ENCODE measurements at regions not wholly inside any gene's neighbourhood (a gene's known extent, or its start where the extent isn't known, plus 50 kb on each side); places are given as distances from the start of the nearest gene placed in this dataset.
A peak's percentile ranks its signal among the peaks of the same experiment; 100 is the strongest.
"Not testable (repeated sequence)": the region's sequence is repeated elsewhere in the genome, so short reads cannot be mapped to it uniquely, and the experiment has no call there.

DNA sequence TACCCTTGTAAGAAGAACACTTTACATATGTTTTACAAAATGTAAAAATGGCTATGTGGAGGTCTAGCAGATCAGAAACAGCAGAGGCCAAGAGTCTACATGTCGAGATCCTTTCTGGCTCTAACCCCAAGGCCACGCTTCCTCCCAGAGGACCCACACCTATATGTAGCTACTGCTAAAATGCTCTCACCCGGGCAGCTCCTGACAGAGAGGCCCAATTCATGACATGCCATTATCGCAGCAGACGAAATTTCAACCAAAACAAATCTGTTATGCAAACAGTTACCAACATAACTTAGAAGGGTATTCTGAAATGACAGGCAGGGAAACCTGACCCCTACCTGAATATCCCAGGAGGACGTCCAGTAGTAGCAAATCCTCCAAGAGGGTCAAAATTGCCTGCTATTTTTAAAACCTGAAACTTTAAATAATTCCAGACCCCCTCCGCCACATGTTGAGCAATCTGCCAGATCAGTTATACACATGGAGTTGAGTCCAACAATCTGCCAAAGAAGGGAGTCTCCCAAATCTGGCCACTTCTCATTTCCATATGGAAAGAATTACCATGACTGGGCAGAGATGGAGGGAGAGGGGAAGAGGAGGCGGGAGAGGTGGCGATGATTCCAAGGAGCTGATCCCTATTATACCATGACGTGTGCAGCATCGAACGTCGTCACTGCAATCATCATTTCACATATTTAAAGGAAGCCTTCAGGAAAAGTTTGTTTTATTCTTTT is 192.9 kb upstream of the TBL1X start:
- no peak for DNase-seq

- DNase-seq, result no peak
Observed at GRCh38 chrX:9273744-9274143, 191.1 kb upstream of the TBL1X start.

DNA sequence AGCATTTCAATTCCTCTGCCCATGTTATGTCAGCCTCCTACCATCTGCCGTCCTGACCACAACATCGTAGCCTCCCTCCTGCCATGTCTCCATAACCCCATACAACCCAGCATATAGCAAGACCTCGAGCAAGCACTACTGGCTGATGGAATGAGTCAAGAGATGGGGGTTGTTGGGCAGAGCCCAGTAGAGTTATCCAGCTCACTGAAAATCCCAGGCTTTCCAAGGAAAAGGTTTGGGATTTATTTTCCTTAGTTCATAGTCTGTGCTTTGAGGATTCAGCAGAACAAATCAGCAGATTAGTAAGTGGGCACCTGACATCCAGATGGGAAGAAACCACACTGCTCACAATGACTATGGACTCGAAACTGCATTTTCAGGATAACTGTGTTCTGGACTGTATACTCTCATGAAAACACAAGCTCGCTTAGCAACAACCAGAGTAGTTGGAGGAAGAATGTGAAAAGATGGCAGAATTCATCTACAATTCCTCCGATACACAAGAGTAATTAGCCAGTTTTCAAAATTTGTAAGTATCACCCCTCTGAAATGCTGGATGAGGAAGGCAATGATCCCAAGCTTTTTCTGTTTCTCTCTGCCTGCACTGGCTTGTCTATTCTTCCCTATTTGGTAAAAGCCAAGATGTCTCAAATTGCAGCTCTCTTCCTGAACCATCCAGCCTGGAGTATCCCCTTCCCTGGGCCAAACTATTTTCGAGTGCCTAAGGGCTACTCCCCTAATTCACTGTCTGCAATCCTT is 186.2 kb upstream of the TBL1X start:
- DNase-seq, result no peak

- peak in 1 of 5 donors; percentile 58 for DNase-seq
Observed at GRCh38 chrX:9279234-9279544, 185.7 kb upstream of the TBL1X start.

GRCh38 chrX:9280831-9281230 is 184.0 kb upstream of the TBL1X start:
- DNase-seq, result no peak

DNA sequence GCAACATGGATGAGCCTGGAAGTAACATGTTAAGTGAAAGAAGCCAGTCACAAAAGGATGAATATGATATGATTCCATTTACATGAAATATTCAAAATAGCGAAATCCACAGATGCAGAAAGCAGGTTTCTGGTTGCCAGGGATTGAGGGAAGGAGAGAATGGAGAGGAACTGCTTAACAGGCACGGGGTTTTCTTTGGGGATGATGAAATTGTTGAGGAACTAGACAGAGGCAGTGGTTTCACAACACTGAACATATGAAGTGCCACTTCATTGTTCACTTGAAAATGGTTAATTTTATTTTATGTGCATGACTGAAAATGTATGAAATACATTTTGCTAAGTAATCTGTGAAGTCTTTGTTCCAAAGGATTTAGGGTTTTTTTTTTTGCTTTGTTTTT is 182.5 kb upstream of the TBL1X start:
- peak in 1 of 5 donors; percentile 14 for DNase-seq

DNA sequence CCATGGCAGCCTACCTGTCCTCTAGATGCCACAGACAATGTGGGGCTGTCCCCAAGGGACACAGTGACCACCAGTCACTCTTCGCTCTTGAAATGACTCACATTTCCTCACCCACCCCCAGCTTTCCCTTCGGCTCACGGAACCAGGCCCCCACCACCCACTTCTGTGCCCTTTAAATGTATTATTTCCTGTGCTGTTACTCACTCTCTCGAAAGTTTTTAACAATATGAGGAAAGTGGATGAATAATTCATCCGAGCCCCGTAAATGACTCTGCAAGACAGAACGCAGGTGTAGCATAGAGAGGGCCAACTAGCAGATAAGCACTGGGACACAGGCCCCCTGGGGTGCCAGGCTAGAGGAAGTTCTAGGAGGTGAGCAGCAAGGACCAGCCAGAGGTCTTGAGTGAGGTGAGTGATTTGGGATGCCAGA is 179.5 kb upstream of the TBL1X start:
- peak in 1 of 5 donors; percentile 60 for DNase-seq

- DNase-seq, result no peak
Observed at GRCh38 chrX:9286234-9286633, 178.6 kb upstream of the TBL1X start.

DNA sequence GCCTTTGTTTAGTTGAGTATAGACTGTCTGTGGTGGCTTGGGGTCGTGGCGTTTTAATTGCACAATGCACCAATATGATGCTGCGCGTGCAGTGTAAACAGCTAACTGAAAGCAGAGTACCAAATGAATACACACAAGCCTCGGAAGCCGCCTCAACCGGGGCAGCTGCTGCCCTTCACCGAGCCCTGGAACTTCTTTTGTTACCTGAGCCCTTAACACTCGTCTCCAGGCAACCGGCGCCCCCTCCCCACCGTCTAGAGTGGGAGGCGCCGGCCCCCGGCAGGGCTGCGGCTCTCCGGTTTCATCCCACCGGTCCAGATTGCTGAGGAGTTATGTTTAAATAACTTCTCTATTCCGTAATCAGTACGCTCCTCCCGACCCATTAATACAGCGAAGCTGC is 173.2 kb upstream of the TBL1X start:
- no peak for DNase-seq

DNA sequence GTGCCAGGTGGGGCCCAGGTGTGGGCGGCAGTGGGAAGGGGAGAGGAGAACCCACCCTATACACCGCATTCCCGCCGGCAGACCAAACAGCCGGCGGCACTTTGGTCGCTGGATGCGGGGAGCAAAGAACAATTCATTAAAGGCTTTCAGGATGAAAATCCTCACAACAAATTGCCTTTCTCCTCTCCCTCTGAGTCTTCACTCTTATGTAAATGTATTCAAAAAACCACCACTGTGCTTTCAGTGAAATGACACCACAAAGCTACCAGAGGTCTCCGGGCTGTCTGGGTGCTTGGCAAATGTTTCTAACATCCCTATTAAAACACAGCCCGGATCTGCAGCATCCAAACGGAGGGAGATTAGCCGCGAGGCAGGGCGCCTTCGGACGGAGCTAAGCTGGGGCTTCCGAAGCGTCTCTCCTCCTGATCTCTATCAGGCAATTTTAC is 171.8 kb upstream of the TBL1X start:
- no peak for DNase-seq

- DNase-seq, result no peak
Observed at GRCh38 chrX:9293903-9294302, 171.0 kb upstream of the TBL1X start.

- no peak for DNase-seq
Observed at GRCh38 chrX:9295551-9295950, 169.3 kb upstream of the TBL1X start.

- DNase-seq, result no peak
Observed at GRCh38 chrX:9298221-9298620, 166.6 kb upstream of the TBL1X start.

DNA sequence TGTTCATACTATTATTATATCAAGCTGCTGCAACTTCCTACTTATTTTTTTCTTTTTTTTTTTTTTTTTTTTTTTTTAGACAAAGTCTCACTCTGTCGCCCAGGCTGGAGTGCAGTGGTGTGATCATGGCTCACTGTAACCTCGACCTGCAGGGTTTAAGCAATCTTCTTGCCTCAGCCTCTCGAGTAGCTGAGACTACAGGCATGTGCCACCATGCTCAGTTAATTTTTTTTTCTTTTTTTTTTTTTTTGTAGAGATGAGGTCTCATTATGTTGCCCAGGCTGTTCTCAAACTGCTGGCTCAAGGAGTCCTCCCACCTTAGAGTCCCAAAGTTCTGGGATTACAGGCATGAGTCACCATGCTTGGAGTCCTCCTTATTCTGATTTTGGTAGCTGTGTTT is 165.2 kb upstream of the TBL1X start:
- DNase-seq, result not testable (repeated sequence)

DNA sequence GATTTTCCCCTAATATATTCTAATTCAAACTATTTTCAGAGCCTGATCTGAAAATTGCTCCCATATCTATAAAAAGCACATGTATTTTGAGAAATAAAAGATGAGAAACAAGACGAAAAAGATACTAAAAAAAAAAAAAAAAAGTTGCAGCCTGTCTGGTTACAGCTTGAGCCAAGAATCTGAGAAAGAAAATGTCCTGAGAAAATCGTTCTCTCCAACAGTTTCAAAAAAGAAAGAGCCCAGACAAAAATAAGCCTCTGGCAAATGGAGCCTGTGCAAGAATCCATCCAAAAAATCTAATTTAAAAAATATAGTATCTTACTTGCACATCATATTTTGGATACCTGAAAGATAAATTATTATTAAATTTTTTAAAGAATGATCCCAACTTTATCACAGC is 163.0 kb upstream of the TBL1X start:
- no peak for DNase-seq

DNA sequence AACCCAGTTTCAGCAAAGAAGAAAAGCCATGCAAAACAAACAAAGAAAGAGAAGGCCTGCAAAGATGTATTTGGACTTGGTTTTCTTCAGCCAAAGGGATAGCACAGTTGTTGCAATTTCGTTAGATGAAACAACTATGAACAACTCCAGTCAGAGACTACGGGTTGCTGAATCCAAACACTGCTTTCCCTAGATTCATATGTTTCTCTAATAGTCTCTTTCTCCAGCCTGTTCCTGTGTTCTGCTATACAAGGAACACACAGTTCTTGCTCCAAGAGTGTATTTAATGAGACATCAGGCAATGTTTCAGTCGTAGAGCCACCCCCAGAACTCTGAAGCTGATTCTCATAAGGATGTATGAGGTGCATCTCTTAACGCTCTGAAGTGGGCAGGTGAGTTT is 162.5 kb upstream of the TBL1X start:
- DNase-seq, result no peak

DNA sequence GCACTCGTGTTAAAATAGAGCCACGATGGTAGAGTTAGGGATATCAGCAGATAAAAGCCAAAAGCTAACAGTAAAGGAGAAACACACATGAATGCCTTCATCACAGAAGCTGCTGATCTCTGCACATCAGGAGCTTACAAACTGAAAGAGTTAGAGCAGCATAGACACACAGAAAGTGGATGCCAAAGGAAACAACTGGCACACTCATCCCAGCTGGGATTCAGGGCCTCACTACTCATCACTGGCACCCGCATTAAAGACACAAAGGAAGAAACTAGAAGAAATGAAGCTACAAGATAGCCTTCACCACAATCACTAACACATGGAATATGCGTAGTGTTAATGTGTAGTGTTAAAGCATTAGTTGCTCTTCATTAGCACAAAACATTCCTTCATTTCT is 156.4 kb upstream of the TBL1X start:
- DNase-seq, result no peak

- no peak for DNase-seq
Observed at GRCh38 chrX:9310616-9311015, 154.2 kb upstream of the TBL1X start.

GRCh38 chrX:9311421-9312160 is 153.3 kb upstream of the TBL1X start:
- no peak for DNase-seq

DNA sequence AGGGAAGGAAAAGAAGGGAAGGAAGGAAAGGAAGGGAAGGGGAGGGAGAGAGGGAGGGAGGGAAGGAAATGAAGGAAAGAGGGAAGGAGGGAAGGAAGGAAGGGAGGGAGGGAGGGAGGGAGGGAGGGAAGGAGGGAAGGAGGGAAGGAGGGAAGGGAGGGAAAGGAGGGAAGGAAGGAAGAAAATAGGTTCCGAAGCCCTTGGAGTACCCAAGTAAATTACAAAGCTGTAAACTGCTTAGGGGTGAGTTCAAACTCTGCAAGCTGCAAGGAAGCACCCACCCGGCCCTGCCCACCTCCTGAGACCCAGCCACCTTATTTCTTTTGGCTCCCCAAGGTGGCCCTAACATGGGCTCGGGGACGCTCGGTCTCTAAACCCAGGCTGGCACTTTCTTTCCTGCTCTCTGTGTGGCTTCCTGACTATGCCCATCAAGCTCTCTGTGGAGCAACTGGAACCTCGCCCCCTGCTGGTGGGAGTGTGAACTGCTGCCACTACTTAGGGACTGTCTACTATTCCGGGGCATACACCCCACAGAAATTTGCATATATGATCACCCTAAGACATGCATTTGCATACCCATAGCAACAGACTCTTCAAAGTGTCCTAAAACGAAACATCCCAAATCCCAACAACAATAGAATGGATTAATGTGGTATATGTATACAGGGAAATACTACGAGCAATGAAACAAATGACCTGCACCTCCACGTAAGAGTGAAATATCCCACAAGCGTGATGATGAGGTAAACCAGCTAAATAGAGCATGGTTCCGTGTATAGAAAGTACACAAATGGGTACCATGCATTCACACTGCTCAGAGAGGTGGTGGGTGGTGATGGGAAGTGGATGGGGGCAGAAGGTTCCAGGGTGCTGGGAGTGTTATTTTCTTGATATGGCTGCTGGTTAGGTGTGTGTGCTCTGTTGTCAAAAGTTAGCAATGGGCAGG is 151.7 kb upstream of the TBL1X start:
- peak; percentile 30 to 72 (median 49) for DNase-seq

DNA sequence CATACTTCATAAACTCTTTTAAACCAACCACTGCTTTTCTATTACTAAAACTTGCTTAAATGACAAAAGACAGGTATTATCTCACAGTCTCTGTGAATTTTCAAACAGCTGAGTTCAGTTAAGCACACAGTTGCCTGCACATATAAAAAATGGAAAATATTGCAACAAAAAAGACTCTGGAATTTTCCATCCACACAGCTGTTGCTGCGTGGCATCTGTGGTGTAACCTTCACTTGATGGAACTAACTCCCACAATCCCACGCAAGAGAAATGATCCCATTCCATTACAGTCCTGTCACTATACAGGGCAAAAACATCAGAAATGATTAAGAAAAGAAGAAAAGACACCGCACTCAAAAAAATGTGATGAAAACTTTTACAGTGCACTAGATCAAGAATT is 149.8 kb upstream of the TBL1X start:
- no peak for DNase-seq

- no peak for DNase-seq
Observed at GRCh38 chrX:9316096-9316495, 148.8 kb upstream of the TBL1X start.

DNA sequence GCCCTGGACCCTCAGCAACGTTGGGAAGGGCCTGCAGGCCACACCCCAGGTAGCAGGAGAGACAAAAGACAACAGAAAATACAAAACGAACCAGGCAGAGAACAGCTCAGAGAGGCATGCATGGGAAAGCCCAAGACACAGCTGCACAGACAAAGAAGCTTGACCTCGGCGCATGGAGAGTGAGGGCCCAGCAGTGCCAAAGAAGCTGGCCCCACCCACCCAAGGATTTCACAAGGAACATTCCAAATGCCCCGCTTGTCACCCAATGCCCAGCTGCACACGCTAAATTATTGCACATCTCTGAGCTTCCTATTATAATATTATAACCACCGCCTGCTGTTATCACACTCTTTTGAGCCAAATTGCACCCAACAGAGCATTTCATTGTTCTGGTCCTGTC is 147.7 kb upstream of the TBL1X start:
- no peak for DNase-seq

Data from T-helper 1 cell (primary cell).